MCF 10A (cell line): ENCODE measurements at regions not wholly inside any gene's neighbourhood (a gene's known extent, or its start where the extent isn't known, plus 50 kb on each side); places are given as distances from the start of the nearest gene placed in this dataset.

ENCODE experiments used
- BruUV-seq: library from RNA; stranded (reverse); fragments of 400-500 nt; replicated peaks from 2 replicates; lab custom pipeline; 2021; lab: Mats Ljungman, UMichigan
- CTCF ChIA-PET: fragments of 300-600 bp; sonication (Branson Sonifier 250); formaldehyde crosslinking; extraction: SDS; loops from one replicate; lab custom pipeline; 2021; ENCODE audit warnings: antibody characterized with exemption, inconsistent platforms; lab: Yijun Ruan, JAX
- POLR2A ChIA-PET: fragments of 300-600, 350-650 bp; sonication (Branson Sonifier 250); formaldehyde crosslinking; extraction: SDS; loops from one replicate; lab custom pipeline; 2020; ENCODE audit warnings: antibody characterized with exemption, inconsistent platforms; lab: Yijun Ruan, JAX
- DNase-seq: peaks from one replicate; pipeline ENCODE4 v3.0.0-alpha.2; 2018; ENCODE audit not compliant: unreplicated experiment
- H3K27ac Mint-ChIP-seq: one replicate; pipeline ENCODE4 v1.8.0; 2022; ENCODE audit warnings: mild to moderate bottlenecking, low read depth, mixed read lengths; ENCODE audit not compliant: unreplicated experiment
- H3K27me3 Mint-ChIP-seq: one replicate; pipeline ENCODE4 v1.8.0; 2022; ENCODE audit warnings: mixed read lengths; ENCODE audit not compliant: insufficient read depth, unreplicated experiment
- H3K36me3 Mint-ChIP-seq: one replicate; pipeline ENCODE4 v1.8.0; 2022; ENCODE audit warnings: mild to moderate bottlenecking, moderate library complexity, mixed read lengths; ENCODE audit not compliant: insufficient read depth, unreplicated experiment
- H3K4me1 Mint-ChIP-seq: one replicate; pipeline ENCODE4 v1.8.0; 2022; ENCODE audit warnings: mixed read lengths; ENCODE audit not compliant: insufficient read depth, unreplicated experiment
- H3K4me3 Mint-ChIP-seq: one replicate; pipeline ENCODE4 v1.8.0; 2022; ENCODE audit warnings: mild to moderate bottlenecking, moderate library complexity, mixed read lengths; ENCODE audit not compliant: unreplicated experiment
- H3K9me3 Mint-ChIP-seq: one replicate; pipeline ENCODE4 v1.8.0; 2022; ENCODE audit warnings: mixed read lengths; ENCODE audit not compliant: unreplicated experiment
- intact Hi-C: fragments of 100-400 bp; cut with micrococcal nuclease; formaldehyde crosslinking; loops from 2 replicates; pipeline ENCODE4 v1.14.1; 2022
- TF ChIP-seq, protein P1 (sequence below): fragments of 200-600 bp; IDR thresholded peaks from one replicate; pipeline ENCODE4 v1.8.0; 2022; ENCODE audit warnings: antibody characterized with exemption, mild to moderate bottlenecking; ENCODE audit not compliant: unreplicated experiment

DNA sequence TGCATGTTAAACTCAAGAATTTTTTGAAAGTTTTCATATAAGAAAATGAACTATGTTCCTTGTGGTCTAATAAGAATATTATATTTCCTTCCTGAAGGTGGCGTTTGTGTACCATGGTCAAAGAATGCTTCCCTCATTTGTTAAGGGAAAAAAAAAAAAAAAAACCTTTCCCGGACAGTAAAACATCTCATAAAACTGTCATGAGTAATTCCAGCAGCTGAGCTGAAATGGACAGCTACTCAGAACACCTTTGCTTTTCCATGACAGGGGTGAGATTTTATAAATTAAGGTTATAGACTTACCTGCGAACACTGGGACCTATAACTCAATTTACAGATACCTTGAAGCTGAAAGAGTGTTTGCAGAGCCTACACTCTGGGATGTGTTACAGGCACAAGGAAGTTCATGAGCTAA, 113.2 kb upstream of the RANBP3L start:
- CTCF ChIA-PET = interaction anchor here (0.6 to 15.8 kb wide), 53 partner anchors 9 to 1258 kb away, joined by 3 to 277 read pairs (median 5); no protein-coding TSS in a partner anchor
- peak; percentile 68 for DNase-seq
- intact Hi-C loops = loop anchor here (1.0 to 2.0 kb wide), 3 partner anchors 92 to 278 kb away; partner anchors contain the start of gene SLC1A3
- POLR2A ChIA-PET = interaction anchor here (0.6 to 4.6 kb wide), 19 partner anchors 26 to 1015 kb away, joined by 3 to 38 read pairs (median 4); partner anchors contain the start of gene SLC1A3
- no TSS peak for BruUV-seq
- Mint-ChIP-seq H3K27ac (no peak overlapping the region), H3K36me3 (no peaks in the 10 kb centered on the region), H3K9me3 (no peaks in the 10 kb centered on the region), H3K4me1 (peaks cover 17% of the 10 kb centered on the region), H3K27me3 (no peaks in the 10 kb centered on the region), H3K4me3 (no peak overlapping the region)
- TF ChIP-seq, protein P1, sequence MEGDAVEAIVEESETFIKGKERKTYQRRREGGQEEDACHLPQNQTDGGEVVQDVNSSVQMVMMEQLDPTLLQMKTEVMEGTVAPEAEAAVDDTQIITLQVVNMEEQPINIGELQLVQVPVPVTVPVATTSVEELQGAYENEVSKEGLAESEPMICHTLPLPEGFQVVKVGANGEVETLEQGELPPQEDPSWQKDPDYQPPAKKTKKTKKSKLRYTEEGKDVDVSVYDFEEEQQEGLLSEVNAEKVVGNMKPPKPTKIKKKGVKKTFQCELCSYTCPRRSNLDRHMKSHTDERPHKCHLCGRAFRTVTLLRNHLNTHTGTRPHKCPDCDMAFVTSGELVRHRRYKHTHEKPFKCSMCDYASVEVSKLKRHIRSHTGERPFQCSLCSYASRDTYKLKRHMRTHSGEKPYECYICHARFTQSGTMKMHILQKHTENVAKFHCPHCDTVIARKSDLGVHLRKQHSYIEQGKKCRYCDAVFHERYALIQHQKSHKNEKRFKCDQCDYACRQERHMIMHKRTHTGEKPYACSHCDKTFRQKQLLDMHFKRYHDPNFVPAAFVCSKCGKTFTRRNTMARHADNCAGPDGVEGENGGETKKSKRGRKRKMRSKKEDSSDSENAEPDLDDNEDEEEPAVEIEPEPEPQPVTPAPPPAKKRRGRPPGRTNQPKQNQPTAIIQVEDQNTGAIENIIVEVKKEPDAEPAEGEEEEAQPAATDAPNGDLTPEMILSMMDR = peak; percentile 47

- H3K4me3 Mint-ChIP-seq = no peak overlapping the region
- peaks cover 17% of the 10 kb centered on the region for H3K4me1 Mint-ChIP-seq
- TF ChIP-seq, protein P1 = no peak
- intact Hi-C loops = no loop called here
- BruUV-seq = no TSS peak
- H3K9me3 Mint-ChIP-seq = no peaks in the 10 kb centered on the region
- no peaks in the 10 kb centered on the region for H3K27me3 Mint-ChIP-seq
- H3K27ac Mint-ChIP-seq = no peak overlapping the region
- H3K36me3 Mint-ChIP-seq = no peaks in the 10 kb centered on the region
- ChIA-PET POLR2A (interaction anchor here (0.7 to 6.0 kb wide), 11 partner anchors 26 to 275 kb away, joined by 3 to 81 read pairs (median 28); partner anchors contain the start of gene SLC1A3), CTCF (interaction anchor here (1.1 to 15.8 kb wide), 12 partner anchors 16 to 283 kb away, joined by 3 to 277 read pairs (median 8); no protein-coding TSS in a partner anchor)
- DNase-seq = no peak
These were observed 114.9 kb upstream of the RANBP3L start for GRCh38 chr5:36416605-36417004.

GRCh38 chr5:36417221-36417620, 115.5 kb upstream of the RANBP3L start:
- ChIA-PET CTCF (interaction anchor here (0.6 to 15.8 kb wide), 17 partner anchors 8 to 1427 kb away, joined by 3 to 277 read pairs (median 5); no protein-coding TSS in a partner anchor), POLR2A (interaction anchor here (0.7 to 6.0 kb wide), 15 partner anchors 25 to 463 kb away, joined by 3 to 81 read pairs (median 14); partner anchors contain the start of gene SLC1A3)
- intact Hi-C loops = no loop called here
- H3K27me3 Mint-ChIP-seq = no peaks in the 10 kb centered on the region
- DNase-seq = peak; percentile 50
- H3K4me1 Mint-ChIP-seq = peaks cover 17% of the 10 kb centered on the region
- peak overlapping the region; percentile 21 for H3K27ac Mint-ChIP-seq
- no peaks in the 10 kb centered on the region for H3K36me3 Mint-ChIP-seq
- no peaks in the 10 kb centered on the region for H3K9me3 Mint-ChIP-seq
- TF ChIP-seq, protein P1 = no peak
- BruUV-seq = no TSS peak
- H3K4me3 Mint-ChIP-seq = no peak overlapping the region

- Mint-ChIP-seq H3K27me3 (no peaks in the 10 kb centered on the region), H3K36me3 (no peaks in the 10 kb centered on the region), H3K27ac (peak overlapping the region; percentile 66), H3K4me1 (peaks cover 17% of the 10 kb centered on the region), H3K9me3 (no peaks in the 10 kb centered on the region), H3K4me3 (peak overlapping the region; percentile 35)
- ChIA-PET CTCF (interaction anchor here (0.6 to 15.8 kb wide), 19 partner anchors 8 to 1427 kb away, joined by 3 to 277 read pairs (median 4); no protein-coding TSS in a partner anchor), POLR2A (interaction anchor here (0.8 to 6.0 kb wide), 19 partner anchors 25 to 462 kb away, joined by 3 to 81 read pairs (median 8); partner anchors contain the start of genes LMBRD2, NADK2, SKP2 and SLC1A3)
- no peak for DNase-seq
- intact Hi-C loops = no loop called here
- TF ChIP-seq, protein P1 = no peak
- no TSS peak for BruUV-seq
These were observed 116.0 kb upstream of the RANBP3L start for GRCh38 chr5:36417668-36418067.
